MM.1S (cell line): ENCODE measurements at regions not wholly inside any gene's neighbourhood (a gene's known extent, or its start where the extent isn't known, plus 50 kb on each side); places are given as distances from the start of the nearest gene placed in this dataset.

Source experiments
- DNase-seq: peaks from one replicate; pipeline ENCODE4 v3.0.0-alpha.2; 2015
- H2AFZ ChIP-seq: fragments of 300-600 bp; sonication (generic); 2 replicates; pipeline ENCODE4 v1.6.0; 2016; ENCODE audit warnings: antibody characterized with exemption, low read length
- H3F3A ChIP-seq: fragments of 300-600 bp; sonication (generic); 2 replicates; pipeline ENCODE4 v1.6.1; 2016; ENCODE audit warnings: mild to moderate bottlenecking, antibody characterized with exemption, low read length, moderate library complexity, mixed read lengths; ENCODE audit not compliant: insufficient read depth
- H3K27ac ChIP-seq: fragments of 300-600 bp; sonication (generic); 2 replicates; pipeline ENCODE4 v1.5.1; 2016; ENCODE audit warnings: mild to moderate bottlenecking, low read length
- H3K27me3 ChIP-seq: fragments of 300-600 bp; sonication (generic); replicated peaks from 2 replicates; pipeline ENCODE4 v1.6.0; 2016; ENCODE audit warnings: low read length; ENCODE audit not compliant: insufficient read depth
- H3K36me3 ChIP-seq: fragments of 300-600 bp; sonication (generic); replicated peaks from 2 replicates; pipeline ENCODE4 v1.6.1; 2016; ENCODE audit warnings: mild to moderate bottlenecking, low read length, mixed read lengths; ENCODE audit not compliant: insufficient read depth
- H3K4me1 ChIP-seq: fragments of 300-600 bp; sonication (generic); 2 replicates; pipeline ENCODE4 v1.6.1; 2016; ENCODE audit warnings: low read length, mixed read lengths
- H3K4me2 ChIP-seq: fragments of 300-600 bp; sonication (generic); 2 replicates; pipeline ENCODE4 v1.6.0; 2016; ENCODE audit warnings: low read depth, low read length
- H3K4me3 ChIP-seq: fragments of 300-600 bp; sonication (generic); 2 replicates; pipeline ENCODE4 v1.5.1; 2016; ENCODE audit warnings: low read length, mixed read lengths
- H3K79me2 ChIP-seq: fragments of 300-600 bp; sonication (generic); 2 replicates; pipeline ENCODE4 v1.6.1; 2016; ENCODE audit warnings: mixed run types, low read length, mixed read lengths
- H3K9ac ChIP-seq: fragments of 300-600 bp; sonication (generic); 2 replicates; pipeline ENCODE4 v1.6.1; 2016; ENCODE audit warnings: low read length, mixed read lengths
- H3K9me2 ChIP-seq: fragments of 300-600 bp; sonication (generic); replicated peaks from 2 replicates; pipeline ENCODE4 v1.6.1; 2016; ENCODE audit warnings: mild to moderate bottlenecking, low read length, mixed read lengths; ENCODE audit not compliant: insufficient read depth
- H3K9me3 ChIP-seq: fragments of 300-600 bp; sonication (generic); replicated peaks from 2 replicates; pipeline ENCODE4 v1.6.1; 2016; ENCODE audit warnings: mild to moderate bottlenecking, low read length, mixed read lengths; ENCODE audit not compliant: insufficient read depth
- H4K20me1 ChIP-seq: fragments of 300-600 bp; sonication (generic); 2 replicates; pipeline ENCODE4 v1.6.1; 2016; ENCODE audit warnings: mild to moderate bottlenecking, low read length, moderate library complexity, mixed read lengths; ENCODE audit not compliant: insufficient read depth
- EZH2 ChIP-seq: fragments of 300-600 bp; sonication (generic); optimal IDR thresholded peaks from 2 replicates; pipeline ENCODE3; 2017; ENCODE audit warnings: low read depth, mild to moderate bottlenecking, antibody characterized with exemption, low read length, mixed read lengths
- EZH2phosphoT487 ChIP-seq: fragments of 300-600 bp; sonication (generic); IDR thresholded peaks from 2 replicates; pipeline ENCODE4 v1.6.1; 2018; ENCODE audit warnings: antibody characterized with exemption, low read length
- TF ChIP-seq, protein P1 (sequence below): fragments of 300-600 bp; sonication (generic); IDR thresholded peaks from 2 replicates; pipeline ENCODE4 v1.5.1; 2016; ENCODE audit warnings: antibody characterized with exemption, low read length, mixed read lengths

GRCh38 chr14:97432586-97432985, 635.4 kb downstream of the VRK1 start:
- Histone ChIP-seq H3F3A (no peaks in the 10 kb centered on the region), H3K9me3 (no peaks in the 10 kb centered on the region), H3K27me3 (no peaks in the 10 kb centered on the region), H3K9me2 (no peaks in the 10 kb centered on the region), H3K4me3 (no peak overlapping the region), H3K4me2 (no peak overlapping the region), H2AFZ (no peak overlapping the region), H3K9ac (no peak overlapping the region), H3K79me2 (no peaks in the 10 kb centered on the region), H3K27ac (no peak overlapping the region), H4K20me1 (no peaks in the 10 kb centered on the region), H3K36me3 (no peaks in the 10 kb centered on the region), H3K4me1 (no peaks in the 10 kb centered on the region)
- TF ChIP-seq EZH2phosphoT487 (no peak), EZH2 (no peak)
- TF ChIP-seq, protein P1, sequence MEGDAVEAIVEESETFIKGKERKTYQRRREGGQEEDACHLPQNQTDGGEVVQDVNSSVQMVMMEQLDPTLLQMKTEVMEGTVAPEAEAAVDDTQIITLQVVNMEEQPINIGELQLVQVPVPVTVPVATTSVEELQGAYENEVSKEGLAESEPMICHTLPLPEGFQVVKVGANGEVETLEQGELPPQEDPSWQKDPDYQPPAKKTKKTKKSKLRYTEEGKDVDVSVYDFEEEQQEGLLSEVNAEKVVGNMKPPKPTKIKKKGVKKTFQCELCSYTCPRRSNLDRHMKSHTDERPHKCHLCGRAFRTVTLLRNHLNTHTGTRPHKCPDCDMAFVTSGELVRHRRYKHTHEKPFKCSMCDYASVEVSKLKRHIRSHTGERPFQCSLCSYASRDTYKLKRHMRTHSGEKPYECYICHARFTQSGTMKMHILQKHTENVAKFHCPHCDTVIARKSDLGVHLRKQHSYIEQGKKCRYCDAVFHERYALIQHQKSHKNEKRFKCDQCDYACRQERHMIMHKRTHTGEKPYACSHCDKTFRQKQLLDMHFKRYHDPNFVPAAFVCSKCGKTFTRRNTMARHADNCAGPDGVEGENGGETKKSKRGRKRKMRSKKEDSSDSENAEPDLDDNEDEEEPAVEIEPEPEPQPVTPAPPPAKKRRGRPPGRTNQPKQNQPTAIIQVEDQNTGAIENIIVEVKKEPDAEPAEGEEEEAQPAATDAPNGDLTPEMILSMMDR, result no peak
- DNase-seq, result no peak

DNA sequence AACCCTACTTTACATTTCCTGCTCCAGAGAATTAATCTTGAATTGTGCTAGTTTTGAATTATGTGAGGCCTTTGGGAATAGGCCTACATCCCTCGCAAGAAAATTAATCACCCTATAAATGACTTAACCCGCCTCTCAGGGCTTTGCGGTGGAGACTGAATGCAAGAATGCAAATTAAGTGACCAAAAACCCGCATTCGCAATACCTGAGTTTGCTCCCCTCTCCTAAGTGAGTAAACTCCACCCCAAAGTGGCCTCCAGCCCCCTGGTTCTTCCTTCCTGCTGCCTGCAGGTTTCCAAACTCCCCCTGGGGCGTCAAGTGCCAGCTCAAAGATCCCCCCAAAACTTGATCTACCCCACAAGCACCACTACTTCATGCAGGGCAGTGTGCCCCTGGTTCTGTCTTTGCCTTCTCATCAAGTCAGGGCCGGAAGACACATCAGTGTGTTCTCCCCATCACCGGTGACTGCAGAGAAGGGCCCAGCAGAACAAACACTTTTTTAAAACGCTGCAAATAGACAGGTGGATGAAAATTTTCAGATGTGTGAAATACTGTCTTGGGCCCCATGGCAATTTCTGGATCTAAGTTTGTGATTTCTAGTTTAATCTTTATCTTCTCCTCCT, 644.7 kb downstream of the VRK1 start:
- Histone ChIP-seq H3K4me3 (no peak overlapping the region), H3K9ac (no peak overlapping the region), H3K9me3 (no peaks in the 10 kb centered on the region), H3K36me3 (no peaks in the 10 kb centered on the region), H2AFZ (no peak overlapping the region), H3K9me2 (no peaks in the 10 kb centered on the region), H3K4me1 (no peaks in the 10 kb centered on the region), H4K20me1 (no peaks in the 10 kb centered on the region), H3K4me2 (no peak overlapping the region), H3K79me2 (no peaks in the 10 kb centered on the region), H3K27ac (no peak overlapping the region), H3K27me3 (no peaks in the 10 kb centered on the region), H3F3A (no peaks in the 10 kb centered on the region)
- TF ChIP-seq EZH2, result no peak
- no peak for TF ChIP-seq EZH2phosphoT487
- TF ChIP-seq, protein P1, result no peak
- no peak for DNase-seq

DNA sequence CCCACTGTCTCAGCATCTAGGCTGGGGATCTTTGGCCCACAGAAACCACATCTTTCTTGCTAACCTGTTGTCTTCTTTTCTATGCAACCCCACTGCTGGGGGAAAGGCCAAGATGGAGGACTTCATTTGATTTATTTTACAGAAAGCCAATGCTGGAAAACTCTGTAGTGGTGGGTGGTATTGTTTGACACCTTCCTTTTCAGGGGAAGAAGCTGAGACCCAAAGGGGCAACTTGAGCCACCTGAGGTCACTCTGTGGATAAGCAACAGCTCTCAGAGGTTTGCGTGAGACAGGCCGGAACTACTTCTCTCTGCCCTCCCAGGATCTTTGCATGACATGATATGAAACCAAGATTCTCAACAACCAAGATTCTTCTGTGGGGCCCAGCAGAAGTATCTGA, 645.2 kb downstream of the VRK1 start:
- Histone ChIP-seq H4K20me1 (no peaks in the 10 kb centered on the region), H3K27ac (no peak overlapping the region), H3K9ac (no peak overlapping the region), H3K79me2 (no peaks in the 10 kb centered on the region), H3K36me3 (no peaks in the 10 kb centered on the region), H3K4me2 (no peak overlapping the region), H3K9me2 (no peaks in the 10 kb centered on the region), H3K27me3 (no peaks in the 10 kb centered on the region), H3K9me3 (no peaks in the 10 kb centered on the region), H3K4me1 (no peaks in the 10 kb centered on the region), H3F3A (no peaks in the 10 kb centered on the region), H3K4me3 (no peak overlapping the region), H2AFZ (no peak overlapping the region)
- TF ChIP-seq EZH2phosphoT487 (no peak), EZH2 (no peak)
- TF ChIP-seq, protein P1, result no peak
- DNase-seq, result no peak
